Hepatocyte (in vitro differentiated cells): ENCODE measurements at regions not wholly inside any gene's neighbourhood (a gene's known extent, or its start where the extent isn't known, plus 50 kb on each side); places are given as distances from the start of the nearest gene placed in this dataset.

Experiments used
- EZH2 ChIP-seq: fragments of 200-600 bp; sonication (generic); IDR thresholded peaks from 2 replicates; pipeline ENCODE4 v1.6.1; 2016; ENCODE audit warnings: antibody characterized with exemption, mild to moderate bottlenecking, borderline replicate concordance
- TF ChIP-seq, protein P1 (sequence below): fragments of 200-600 bp; sonication (generic); IDR thresholded peaks from 2 replicates; pipeline ENCODE4 v1.5.1; 2016; ENCODE audit warnings: antibody characterized with exemption, mild to moderate bottlenecking; ENCODE audit not compliant: poor library complexity

DNA sequence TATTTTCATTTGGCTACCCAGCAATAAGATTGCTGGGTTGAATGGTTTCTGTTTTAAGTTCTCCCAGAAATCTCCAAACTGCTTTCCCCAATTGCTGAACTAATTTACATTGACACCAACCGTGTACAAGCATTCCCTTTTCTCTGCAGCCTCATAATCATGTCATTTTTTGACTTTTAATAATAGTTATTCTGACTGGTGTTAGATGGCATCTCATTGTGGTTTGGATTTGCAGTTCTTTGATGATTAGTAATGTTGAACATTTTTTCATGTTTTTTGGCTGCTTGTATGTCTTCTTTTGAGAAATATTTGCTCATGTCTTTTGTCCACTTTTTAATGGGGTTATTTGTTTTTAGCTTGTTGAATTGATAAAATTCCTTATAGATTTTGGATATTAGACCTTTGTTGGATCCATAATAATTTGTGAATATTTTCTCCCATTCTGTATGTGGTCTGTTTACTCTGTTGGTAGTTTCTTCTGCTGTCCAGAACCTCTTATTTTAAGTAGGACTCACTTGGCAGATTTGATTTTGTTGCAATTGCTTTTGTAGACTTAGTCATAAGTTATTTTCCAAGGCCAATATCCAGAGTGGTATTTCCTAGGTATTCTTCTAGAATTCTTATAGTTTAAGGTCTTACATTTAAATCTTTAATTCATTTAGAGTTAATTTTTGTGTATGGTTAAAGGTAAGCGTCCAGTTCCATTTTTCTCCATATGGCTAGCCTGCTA lies 793.7 kb downstream of the BRINP1 start:
- no peak for TF ChIP-seq EZH2
- TF ChIP-seq, protein P1, sequence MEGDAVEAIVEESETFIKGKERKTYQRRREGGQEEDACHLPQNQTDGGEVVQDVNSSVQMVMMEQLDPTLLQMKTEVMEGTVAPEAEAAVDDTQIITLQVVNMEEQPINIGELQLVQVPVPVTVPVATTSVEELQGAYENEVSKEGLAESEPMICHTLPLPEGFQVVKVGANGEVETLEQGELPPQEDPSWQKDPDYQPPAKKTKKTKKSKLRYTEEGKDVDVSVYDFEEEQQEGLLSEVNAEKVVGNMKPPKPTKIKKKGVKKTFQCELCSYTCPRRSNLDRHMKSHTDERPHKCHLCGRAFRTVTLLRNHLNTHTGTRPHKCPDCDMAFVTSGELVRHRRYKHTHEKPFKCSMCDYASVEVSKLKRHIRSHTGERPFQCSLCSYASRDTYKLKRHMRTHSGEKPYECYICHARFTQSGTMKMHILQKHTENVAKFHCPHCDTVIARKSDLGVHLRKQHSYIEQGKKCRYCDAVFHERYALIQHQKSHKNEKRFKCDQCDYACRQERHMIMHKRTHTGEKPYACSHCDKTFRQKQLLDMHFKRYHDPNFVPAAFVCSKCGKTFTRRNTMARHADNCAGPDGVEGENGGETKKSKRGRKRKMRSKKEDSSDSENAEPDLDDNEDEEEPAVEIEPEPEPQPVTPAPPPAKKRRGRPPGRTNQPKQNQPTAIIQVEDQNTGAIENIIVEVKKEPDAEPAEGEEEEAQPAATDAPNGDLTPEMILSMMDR, result no peak
